8988T (cell line): ENCODE measurements at regions not wholly inside any gene's neighbourhood (a gene's known extent, or its start where the extent isn't known, plus 50 kb on each side); places are given as distances from the start of the nearest gene placed in this dataset.
"Not testable (repeated sequence)": the region's sequence is repeated elsewhere in the genome, so short reads cannot be mapped to it uniquely, and the experiment has no call there.

Experiments
- DNase-seq: peaks from one replicate; pipeline ENCODE4 v3.0.0; 2011

DNA sequence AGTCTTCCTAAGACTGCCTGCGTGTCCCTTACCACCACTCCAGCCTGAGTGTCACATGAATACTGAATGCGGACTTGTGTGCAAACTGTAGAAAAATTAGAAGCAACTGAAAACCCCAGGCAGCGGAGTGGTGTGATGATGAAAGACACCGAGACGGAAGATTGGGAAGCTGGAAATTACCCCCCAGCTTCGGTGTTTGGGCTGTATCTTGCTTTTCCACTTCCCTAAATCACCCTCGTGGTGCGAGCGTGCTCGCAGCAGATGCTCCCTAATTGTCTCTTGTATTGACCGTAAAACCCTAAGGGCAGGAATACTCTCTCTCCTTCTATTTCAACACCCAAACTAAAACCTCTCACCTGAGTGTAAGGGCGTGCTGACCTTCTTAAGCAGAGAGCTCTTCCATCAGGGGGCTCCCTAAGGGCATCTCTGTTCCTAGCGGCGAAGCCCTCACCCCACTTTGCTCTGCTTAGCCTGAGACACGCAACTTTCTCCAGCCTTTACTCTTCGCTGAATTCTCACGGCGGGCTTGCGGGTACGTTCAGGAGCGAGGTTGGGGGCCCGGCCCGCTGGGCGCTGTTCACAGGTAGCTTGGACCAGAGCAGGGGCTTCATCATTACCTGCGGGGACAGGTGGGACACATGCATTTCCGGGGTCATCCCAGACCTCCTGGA is 62.4 kb downstream of the CRYBB2 start:
- DNase-seq = no peak

DNA sequence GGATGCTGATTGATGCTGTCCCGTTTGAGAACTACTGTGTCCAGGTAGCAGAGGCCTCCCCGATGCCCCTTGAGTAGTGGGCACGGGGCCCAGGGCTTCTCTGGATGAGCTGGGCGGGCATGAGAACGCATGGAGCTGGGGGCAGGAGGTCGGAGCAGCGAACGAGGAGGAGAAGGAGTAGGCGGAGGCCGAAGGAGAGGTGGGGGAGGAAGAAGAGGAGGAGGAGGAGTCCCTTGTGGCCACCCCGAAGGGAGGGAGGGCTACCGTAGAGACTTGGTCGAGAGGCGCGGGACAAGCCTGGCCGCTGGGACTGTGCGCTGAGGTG is 62.9 kb downstream of the CRYBB2 start:
- DNase-seq = no peak

DNA sequence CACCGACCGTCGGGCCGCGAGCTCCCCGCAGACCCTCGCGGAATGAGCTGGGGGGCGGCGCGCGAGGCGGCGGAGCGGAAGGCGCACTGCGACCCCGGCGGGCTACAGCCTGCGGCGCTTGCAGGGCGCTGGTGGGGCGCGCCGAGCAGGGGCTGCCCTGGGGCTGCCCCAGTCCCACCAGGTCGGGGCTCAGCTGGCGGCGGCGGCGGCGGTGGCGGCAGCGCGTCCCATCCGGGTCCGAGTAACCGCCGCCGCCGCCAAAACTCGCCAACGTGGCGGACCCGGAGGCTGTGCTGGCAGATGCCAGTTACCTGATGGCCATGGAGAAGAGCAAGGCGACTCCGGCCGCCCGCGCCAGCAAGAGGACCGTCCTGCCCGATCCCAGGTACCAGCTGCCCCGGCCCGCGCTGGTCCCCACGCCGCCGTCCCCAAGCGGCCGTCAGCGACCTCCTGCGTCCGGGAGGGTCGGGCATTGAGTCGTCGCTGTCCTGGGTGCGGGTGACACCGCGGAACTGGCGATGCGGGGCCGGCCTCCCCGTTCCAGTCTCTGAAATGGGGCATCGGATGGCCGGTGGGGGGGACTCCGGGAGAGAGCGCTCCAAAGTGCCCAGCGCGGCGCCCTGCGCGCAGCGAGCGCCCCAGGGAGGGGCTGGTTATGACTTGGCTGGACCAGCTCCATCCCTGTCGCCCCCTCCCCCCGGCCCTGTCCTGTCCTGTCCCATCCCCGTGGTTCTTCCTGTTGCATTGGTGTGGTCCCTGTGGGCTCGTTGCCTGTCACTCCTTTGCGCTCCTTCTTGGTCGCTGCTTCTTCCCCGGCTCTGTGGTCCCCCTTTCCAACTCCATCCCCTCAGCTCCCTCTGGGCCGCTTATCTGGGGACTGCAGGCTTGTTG is 63.5 kb downstream of the CRYBB2 start:
- no peak for DNase-seq

DNA sequence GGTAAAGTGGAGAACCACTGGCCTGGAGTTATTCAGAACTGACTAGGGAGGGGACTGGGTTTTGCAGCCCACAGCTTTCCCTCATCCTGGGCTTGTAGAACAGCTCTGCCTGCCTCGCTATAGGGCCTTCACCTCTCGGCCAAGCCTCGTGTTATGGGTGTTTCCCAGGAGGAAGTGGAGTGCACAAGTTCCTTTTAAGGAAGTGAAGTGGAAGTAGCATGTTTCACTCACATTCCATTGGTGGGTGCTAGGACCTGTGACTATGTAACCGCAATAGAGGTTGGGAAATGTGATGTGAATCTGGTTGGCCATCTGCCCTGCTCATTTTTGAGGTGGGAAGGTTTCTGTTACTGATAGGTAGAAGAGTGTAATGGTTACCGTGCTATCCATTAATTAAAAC is 69.0 kb downstream of the CRYBB2 start:
- not testable (repeated sequence) for DNase-seq

DNA sequence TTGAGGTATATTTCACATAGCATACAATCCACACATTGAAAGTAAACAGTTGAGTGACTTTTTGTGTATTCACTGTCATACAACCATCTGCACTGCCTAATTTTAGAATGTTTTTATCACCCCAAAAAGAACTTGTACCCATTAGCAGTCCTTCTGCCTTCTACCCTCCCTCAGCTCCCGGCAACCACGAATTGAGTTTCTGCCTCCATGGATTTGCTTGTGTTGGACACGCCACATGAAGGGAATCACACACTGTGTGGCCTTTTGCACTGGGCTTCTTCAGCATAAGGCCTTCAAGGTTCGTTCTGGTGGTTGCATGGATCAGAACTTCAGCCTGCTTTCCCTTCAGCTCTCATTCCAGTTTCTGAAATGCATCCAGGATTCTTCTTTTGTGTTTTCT is 82.5 kb downstream of the CRYBB2 start:
- not testable (repeated sequence) for DNase-seq

DNA sequence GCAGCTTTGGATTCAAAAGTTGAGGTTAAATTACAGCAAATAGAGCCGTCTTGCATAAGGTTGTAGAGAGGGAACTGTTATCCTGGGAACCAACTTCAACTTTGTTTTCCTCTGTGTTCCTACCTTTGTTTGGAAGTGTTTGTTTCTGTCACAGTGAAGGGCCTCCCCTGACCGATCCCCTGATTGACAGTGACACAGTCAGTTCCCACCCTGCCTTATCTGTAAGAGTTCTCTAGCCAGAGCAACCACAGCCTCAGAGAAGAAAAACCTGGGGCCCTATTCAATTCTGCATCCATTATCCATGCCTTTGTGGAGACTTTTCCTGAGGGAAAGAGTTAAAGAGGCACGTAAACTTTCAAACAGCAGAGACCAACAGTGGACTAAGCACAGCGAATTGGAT is 90.1 kb downstream of the CRYBB2 start:
- not testable (repeated sequence) for DNase-seq

DNA sequence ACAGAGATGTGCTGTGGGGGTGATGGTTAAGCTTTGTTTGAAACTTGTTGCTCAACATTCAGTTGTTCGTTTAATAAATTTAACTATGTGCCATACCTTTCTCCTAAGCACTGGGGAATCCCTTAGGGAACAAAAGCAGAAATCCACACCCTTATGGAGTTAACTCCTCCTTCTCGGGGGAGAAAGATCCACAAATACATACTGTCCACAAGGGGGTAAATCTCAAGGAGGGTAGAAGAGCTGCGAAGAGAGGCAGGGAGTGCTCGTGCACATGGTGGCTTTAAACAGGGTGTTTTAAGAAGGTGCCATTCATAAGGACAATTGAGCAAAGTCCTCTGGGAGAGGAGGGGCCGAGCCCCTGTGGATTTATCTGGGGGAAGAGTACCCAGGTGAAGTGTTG is 92.5 kb downstream of the CRYBB2 start:
- not testable (repeated sequence) for DNase-seq

DNA sequence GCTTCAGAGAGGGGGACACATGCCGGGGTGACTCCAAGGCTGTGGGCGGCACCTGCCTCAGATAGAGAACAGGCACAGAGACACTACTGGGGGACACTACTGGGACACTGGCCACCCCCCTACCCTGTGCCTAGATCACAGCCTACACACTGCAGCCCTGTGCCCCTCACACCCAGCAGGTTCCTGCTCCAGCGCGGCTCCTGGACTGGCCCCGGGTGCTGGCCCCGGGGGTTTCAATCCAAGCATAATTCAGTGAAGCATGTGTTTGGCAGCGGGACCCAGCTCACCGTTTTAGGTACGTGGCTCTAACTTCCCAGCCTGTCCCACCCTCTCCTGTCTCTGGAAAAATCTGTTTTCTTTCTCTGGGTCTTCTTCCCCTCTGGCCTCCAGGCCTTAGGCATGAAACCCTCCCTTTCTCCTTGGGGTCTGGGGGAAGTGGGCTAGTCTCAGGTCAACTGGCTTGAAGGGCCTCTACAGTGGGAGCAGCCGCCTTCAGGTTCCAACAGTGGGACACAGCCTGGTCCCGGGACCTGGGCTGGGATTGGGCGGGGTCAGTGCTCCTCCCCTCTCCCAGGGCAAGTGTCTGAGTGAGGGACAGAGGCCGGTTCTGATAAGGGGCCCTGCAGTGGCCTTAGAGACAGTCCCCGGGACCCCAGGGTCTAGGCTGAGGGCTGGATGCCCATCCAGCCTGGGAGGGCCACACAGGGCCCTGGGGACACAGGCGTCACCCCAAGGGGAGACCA is 98.8 kb downstream of the CRYBB2 start:
- no peak for DNase-seq

DNA sequence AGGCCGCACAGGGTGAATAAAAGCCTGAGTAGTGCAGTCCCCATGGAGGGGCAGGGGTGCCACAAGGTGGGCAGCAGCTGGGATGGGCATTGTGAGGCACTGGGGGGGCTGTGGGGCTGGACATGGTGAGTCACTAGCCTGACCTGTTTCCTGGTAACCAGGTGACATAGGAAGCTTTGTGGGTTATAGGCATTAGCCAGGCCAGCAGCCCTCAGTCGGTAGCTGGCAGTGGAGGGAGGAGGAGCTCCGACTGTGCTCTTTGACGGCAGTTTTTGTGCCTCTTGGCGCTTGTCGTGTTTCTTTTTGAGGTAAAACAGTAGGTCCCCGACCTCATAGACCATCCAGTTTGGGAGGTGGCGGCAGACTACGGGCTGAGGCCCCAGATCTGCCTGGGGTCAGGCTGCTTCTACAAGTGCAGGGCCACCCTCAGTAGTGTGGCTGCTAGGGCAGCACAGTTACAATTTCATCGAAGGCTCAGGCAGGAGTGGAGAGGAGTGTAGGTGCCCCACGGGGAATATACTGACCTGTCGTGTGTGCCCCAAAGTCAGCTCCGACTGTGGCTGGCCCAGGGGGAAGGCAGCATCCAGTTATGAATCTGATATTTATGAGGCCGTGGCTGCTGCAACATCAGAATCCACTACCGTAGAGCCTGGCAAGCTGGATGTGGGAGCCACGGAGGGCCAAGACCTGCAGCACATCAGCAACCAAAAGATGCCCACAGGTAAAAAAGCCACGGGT is 107.7 kb downstream of the CRYBB2 start:
- DNase-seq = no peak

DNA sequence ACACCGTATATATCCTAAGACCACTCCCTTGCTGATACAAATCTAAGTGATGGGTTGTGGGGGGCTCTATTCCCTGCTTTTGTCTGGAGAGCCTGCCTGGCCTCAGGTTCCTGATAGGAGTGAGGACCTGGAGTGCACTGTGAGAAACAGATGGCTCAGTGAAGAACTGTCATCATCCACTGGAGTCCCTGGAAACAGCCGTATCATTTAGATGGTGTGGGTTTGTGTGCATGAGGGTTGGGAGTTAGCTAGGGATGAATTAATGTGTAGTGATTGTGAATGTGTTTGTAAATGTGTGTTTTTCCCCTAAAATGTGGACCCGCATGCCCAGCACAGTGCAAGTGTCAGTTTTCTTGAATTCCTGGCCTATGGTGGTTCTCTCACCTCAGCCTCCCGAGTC is 111.6 kb downstream of the CRYBB2 start:
- DNase-seq = no peak

DNA sequence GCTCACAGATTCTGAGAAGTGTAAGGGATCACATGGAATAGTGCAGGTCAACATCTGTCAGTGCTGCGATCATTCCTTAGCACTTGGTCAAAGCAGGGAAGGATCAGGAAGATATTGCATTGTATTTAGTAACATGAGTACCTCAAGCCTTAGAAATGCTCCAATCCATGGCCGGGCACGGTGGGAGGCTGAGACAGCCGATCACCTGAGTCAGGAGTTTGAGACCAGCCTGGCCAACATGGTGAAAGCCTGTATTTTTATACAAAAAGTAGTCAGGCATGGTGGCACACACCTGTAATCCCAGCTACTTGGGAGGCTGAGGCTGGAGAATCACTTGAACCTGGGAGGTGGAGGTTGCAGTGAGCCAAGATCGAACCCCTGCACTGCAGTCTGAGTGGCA is 112.5 kb downstream of the CRYBB2 start:
- not testable (repeated sequence) for DNase-seq

DNA sequence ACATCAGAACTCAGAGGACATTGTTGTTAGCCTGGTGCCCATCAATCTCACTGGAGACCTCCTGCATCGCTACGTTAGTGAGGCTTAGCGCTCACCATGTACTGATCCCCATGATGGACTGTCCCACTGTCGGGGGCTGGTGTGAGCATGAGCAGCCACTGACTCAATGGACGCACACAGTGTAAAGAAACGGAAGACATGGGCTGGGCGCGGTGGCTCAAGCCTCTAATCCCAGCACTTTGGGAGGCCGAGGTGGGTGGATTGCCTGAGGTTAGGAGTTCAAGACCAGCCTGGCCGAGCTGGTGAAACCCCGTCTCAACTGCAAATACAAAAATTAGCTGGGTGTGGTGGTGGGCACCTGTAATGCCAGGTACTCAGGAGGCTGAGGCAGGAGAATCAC is 112.9 kb downstream of the CRYBB2 start:
- no peak for DNase-seq

DNA sequence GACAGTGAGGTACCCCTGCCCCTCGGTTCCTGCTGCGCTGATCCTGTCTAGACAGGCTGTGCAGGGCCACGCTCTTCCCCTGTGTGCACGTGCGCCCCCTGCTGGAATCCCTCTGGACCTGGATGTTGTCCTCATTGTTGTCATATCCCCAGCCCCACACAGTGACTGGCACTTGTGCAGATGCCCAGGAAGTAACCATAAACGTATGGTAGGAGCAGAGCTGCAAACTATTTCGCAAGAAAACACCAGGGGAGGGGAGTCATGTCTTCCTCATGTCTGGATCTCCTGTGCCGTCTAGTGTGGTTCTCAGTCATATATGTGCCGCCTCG is 114.7 kb downstream of the CRYBB2 start:
- no peak for DNase-seq

DNA sequence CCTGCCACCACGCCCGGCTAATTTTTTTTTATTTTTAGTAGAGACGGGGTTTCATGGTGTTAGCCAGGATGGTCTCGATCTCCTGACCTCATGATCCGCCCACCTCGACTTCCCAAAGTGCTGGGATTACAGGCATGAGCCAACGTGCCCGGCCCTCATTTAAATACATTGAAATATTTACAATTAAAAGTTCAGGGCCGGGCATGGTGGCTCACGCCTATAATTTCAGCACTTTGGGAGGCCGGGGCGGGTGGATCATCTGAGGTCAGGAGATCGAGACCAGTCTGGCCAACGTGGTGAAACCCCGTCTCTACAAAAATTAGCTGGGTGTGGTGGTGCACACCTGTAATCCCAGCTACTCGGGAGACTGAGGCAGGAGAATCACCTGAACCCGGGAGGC is 115.2 kb downstream of the CRYBB2 start:
- not testable (repeated sequence) for DNase-seq

DNA sequence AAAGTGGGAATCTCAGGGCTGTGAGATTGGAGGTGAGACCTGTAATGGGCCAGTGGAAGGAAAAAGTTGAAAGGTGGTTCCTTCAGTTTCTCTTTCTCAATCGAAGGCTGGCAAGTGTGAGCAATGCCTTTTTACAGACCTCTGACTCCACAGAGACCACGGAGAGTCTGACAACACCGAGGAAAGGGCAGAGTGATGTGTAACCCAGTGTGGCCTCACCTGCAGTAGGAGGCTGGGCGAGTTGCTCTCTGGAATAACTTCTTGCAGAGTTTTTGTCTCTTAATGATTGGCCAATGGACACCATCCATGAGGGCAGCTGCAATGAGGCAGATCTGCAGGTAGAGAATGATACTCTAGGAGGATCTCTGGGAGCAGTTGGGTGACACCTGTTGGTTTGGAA is 115.8 kb downstream of the CRYBB2 start:
- not testable (repeated sequence) for DNase-seq

DNA sequence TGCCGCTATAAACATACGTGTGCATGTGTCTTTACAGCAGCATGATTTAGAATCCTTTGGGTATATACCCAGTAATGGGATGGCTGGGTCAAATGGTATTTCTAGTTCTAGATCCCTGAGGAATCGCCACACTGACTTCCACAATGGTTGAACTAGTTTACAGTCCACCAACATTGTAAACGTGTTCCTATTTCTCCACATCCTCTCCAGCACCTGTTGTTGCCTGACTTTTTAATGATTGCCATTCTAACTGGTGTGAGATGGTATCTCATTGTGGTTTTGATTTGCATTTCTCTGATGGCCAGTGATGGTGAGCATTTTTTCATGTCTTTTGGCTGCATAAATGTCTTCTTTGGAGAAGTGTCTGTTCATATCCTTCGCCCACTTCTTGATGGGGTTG is 121.1 kb downstream of the CRYBB2 start:
- DNase-seq = not testable (repeated sequence)

DNA sequence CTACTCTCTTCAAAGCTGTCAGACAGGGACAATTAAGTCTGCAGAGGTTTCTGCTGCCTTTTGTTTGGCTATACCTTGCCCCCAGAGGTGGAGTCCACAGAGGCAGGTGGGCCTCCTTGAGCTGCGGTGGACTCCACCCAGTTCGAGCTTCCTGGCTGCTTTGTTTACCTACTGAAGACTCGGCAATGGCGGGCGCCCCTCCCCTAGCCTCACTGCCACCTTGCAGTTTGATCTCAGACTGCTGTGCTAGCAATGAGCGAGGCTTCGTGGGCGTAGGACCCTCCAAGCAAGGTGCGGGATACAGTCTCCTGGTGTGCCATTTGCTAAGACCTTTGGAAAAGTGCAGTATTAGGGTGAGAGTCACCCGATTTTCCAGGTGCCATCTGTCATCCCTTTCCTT is 124.9 kb downstream of the CRYBB2 start:
- not testable (repeated sequence) for DNase-seq

DNA sequence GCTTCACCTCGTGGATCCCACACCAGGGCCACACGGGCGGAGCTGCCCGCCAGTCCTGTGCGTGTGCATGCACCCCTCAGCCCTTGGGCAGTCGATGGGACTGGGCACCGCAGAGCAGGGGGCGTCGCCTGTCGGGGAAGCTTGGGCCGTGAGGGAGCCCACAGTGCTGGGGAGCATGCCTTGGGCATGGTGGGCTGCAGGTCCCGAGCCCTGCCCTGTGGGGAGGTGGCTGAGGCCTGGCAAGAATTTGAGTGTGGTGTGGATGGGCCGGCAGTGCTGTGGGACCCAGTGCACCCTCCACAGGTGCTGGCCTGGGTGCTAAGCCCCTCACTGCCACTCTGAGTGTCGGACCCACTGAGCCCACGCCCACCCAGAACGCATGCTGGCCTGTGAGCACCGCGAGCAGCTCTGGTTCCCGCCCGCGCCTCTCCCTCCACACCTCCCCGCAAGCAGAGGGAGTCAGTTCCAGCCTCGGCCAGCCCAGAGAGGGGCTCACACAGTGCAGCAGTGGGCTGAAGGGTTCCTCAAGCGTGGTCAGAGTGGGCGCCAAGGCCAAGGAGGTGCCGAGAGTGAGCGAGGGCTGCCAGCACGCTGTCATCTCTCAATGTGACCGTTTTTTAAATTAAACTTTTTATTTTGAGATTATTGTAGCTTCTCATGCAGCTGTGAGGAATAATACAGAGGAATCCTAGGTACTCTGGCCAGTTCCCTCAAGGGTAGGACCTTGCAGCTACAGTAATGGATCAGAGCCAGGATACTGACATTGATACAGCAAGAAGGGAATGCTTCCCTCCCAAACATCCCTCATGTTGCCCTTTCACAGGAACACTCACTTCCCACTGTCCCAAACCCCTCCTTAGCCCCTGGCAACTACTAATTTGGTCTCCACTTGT is 127.7 kb downstream of the CRYBB2 start:
- no peak for DNase-seq

DNA sequence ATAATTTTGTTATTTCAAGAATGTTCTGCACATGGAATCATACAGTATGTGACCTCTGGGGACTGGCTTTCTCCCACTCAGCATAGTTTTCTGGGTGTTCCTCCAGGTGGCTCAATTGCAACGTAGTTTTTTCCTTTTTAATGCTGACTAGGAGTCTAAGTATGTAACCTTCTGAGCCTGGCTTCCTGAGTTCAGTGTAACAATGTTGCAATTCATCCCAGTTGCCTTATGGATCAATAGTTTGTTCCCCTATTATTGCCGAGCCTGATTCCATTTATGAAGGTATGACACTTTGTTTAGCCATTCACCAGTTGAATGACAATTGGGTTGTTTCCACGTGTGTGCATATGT is 128.3 kb downstream of the CRYBB2 start:
- no peak for DNase-seq

DNA sequence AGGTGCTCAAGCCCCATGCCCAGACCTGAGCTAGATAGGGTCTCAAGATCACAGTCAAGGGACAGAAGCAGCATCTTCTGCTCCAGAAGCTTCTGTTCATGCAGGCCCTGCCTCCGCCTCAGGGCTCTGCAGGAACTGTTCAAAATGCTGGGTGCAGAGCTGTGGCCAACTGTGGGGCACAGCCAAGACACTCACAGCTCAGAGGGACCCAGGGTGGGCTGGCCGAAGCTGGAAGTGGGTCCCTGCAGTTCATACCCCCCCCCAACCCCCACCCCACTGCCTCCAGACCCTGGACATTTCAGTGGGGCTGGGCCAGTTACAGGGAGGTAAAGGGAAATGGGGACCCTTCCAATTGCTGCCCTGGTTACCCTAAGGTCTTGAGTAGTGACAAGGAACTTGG is 129.0 kb downstream of the CRYBB2 start:
- DNase-seq = no peak

DNA sequence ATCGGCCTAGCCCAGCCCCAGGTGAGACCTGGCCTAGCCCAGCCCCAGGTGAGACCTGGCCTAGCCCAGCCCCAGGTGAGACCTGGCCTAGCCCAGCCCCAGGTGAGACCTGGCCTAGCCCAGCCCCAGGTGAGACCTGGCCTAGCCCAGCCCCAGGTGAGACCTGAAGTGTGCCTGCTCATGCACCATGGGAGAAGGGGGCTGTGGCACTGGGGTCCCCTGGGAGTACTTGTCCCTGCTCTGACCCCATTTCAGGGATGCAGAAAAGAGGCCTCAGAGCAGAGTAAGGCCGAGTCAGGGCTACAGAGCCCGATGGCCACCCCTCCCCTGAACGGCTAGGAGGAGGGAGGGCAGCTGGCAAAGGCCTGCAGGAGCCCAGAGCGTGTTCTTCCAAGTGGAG is 129.6 kb downstream of the CRYBB2 start:
- not testable (repeated sequence) for DNase-seq

DNA sequence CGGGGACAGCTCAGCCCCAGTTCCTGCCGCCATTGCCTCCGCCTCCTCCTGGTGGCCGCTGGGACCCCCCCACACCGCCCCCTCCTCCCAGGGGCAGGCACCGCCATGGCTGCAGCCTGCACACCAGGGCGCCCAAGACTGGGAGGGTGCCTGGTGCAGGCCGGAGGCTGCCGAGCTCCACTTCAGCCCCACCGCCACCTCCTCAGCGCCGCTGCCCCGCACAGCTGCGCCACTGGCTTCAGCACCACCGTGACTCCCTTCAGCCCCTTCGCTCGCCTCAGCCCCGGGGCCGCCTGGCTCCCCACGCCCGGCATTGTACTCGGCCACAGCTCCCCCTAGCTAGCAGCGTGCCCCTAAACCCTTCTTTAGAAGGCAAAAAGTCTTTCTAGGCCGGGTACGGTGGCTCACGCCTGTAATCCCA is 131.1 kb downstream of the CRYBB2 start:
- no peak for DNase-seq
